GM12878 (cell line): ENCODE measurements at regions not wholly inside any gene's neighbourhood (a gene's known extent, or its start where the extent isn't known, plus 50 kb on each side); places are given as distances from the start of the nearest gene placed in this dataset.

Source experiments
- ATAC-seq: fragments of 200-7000 bp; cut with Tn5 transposase; 3 replicates; pipeline ENCODE4 v1.9.1; 2020; ENCODE audit warnings: mild to moderate bottlenecking, moderate library complexity
- BruUV-seq: library from RNA; stranded (reverse); fragments of 400-500 nt; replicated peaks from 2 replicates; lab custom pipeline; 2021; lab: Mats Ljungman, UMichigan
- CTCF ChIA-PET: fragments of 300-600 bp; sonication (Branson Sonifier 250); formaldehyde crosslinking; extraction: SDS; loops from one replicate; lab custom pipeline; 2021; ENCODE audit warnings: inconsistent platforms; lab: Yijun Ruan, JAX
- POLR2A ChIA-PET: fragments of 350-600 bp; formaldehyde crosslinking; extraction: SDS; loops from one replicate; lab custom pipeline; 2021; ENCODE audit warnings: inconsistent platforms; lab: Charles Lee
- RAD21 ChIA-PET: fragments of 300-600 bp; sonication (Branson Sonifier 250); formaldehyde crosslinking; loops from one replicate; lab custom pipeline; 2023; ENCODE audit warnings: antibody characterized with exemption; ENCODE audit not compliant: unreplicated experiment; lab: Charles Lee
- SMC1A ChIA-PET: fragments of 300-600 bp; sonication (Branson Sonifier 250); formaldehyde crosslinking; loops from one replicate; lab custom pipeline; 2023; ENCODE audit not compliant: unreplicated experiment, uncharacterized antibody; lab: Charles Lee
- DNase-seq: peaks from one replicate; pipeline ENCODE4 v3.0.0-alpha.2; 2011; ENCODE audit warnings: low read depth, low spot score
- FAIRE-seq: peaks from 3 replicates; lab custom pipeline; 2011; peaks lifted over from hg19 to GRCh38; lab: Jason Lieb, UNC
- H2AFZ ChIP-seq: 2 replicates; pipeline ENCODE4 v1.6.0; 2011; ENCODE audit warnings: low read depth, low read length, control low read depth; ENCODE audit not compliant: control insufficient read depth
- H3K27ac ChIP-seq: 2 replicates; pipeline ENCODE4 v1.5.1; 2011; ENCODE audit warnings: control low read depth; ENCODE audit not compliant: control insufficient read depth, insufficient read depth
- H3K27me3 ChIP-seq, 2 experiments: replicated peaks in 1 of 2; 2 replicates each; pipeline versions ENCODE4 v1.6.0 to v1.6.1; 2011; ENCODE audit warnings: low read length in 1 of 2; ENCODE audit not compliant: control insufficient read depth in 2 of 2, insufficient read depth in 2 of 2
- H3K36me3 ChIP-seq, 2 experiments: 2 replicates each; pipeline ENCODE4 v1.5.1; 2011; ENCODE audit warnings: low read length in 1 of 2; ENCODE audit not compliant: control insufficient read depth in 2 of 2, insufficient read depth in 2 of 2
- H3K4me1 ChIP-seq: 2 replicates; pipeline ENCODE4 v1.6.1; 2011; ENCODE audit warnings: mild to moderate bottlenecking, low read length, moderate library complexity, mixed read lengths; ENCODE audit not compliant: control insufficient read depth, insufficient read depth
- H3K4me2 ChIP-seq: 2 replicates; pipeline ENCODE4 v1.6.0; 2011; ENCODE audit warnings: control low read depth; ENCODE audit not compliant: control insufficient read depth, insufficient read depth
- H3K4me3 ChIP-seq: fragments of 200-600 bp; sonication (generic); 2 replicates; pipeline ENCODE4 v1.5.1; 2016
- H3K79me2 ChIP-seq: 2 replicates; pipeline ENCODE4 v1.6.0; 2011; ENCODE audit warnings: low read length; ENCODE audit not compliant: control insufficient read depth, insufficient read depth
- H3K9ac ChIP-seq: 2 replicates; pipeline ENCODE4 v1.8.0; 2011; ENCODE audit warnings: low read length, control low read depth, mixed read lengths; ENCODE audit not compliant: control insufficient read depth, insufficient read depth
- H3K9me3 ChIP-seq: replicated peaks from 3 replicates; pipeline ENCODE4 v1.5.1; 2011; ENCODE audit warnings: mild to moderate bottlenecking, low read length; ENCODE audit not compliant: control insufficient read depth, insufficient read depth
- H4K20me1 ChIP-seq: 2 replicates; pipeline ENCODE4 v1.6.0; 2011; ENCODE audit not compliant: control insufficient read depth, insufficient read depth
- BCL11A ChIP-seq: IDR thresholded peaks from 2 replicates; pipeline ENCODE4 v1.6.1; 2011; ENCODE audit warnings: low read depth, low read length
- BHLHE40 ChIP-seq, 2 experiments: fragments of 450-650 bp in 1 of 2; IDR thresholded peaks; 2 replicates each; pipeline ENCODE4 v1.6.1; 2011 to 2017; ENCODE audit warnings: low read depth in 2 of 2, borderline replicate concordance in 1 of 2, improper control_type of control experiment in 1 of 2, low read length in 1 of 2, mild to moderate bottlenecking in 1 of 2
- CEBPZ ChIP-seq: fragments of 150-350 bp; IDR thresholded peaks from 2 replicates; pipeline ENCODE4 v1.6.1; 2016; ENCODE audit warnings: low read depth, low read length
- CREM ChIP-seq: IDR thresholded peaks from 2 replicates; pipeline ENCODE4 v1.6.1; 2014; ENCODE audit warnings: antibody characterized with exemption, low read depth
- CUX1 ChIP-seq: IDR thresholded peaks from 2 replicates; pipeline ENCODE4 v1.6.1; 2012; ENCODE audit warnings: improper control_type of control experiment, low read depth, low read length; ENCODE audit not compliant: insufficient replicate concordance
- E2F4 ChIP-seq: IDR thresholded peaks from 2 replicates; pipeline ENCODE4 v1.6.1; 2012; ENCODE audit warnings: low read depth, low read length, improper control_type of control experiment
- IRF4 ChIP-seq: IDR thresholded peaks from 2 replicates; pipeline ENCODE4 v1.6.1; 2011; ENCODE audit warnings: low read depth, low read length
- MYC ChIP-seq: IDR thresholded peaks from 2 replicates; pipeline ENCODE4 v1.6.1; 2011; ENCODE audit warnings: mild to moderate bottlenecking, low read length, moderate library complexity, inconsistent platforms; ENCODE audit not compliant: insufficient read depth, insufficient replicate concordance, insufficient read length, severe bottlenecking
- PAX8 ChIP-seq: fragments of 450-650 bp; IDR thresholded peaks from 2 replicates; pipeline ENCODE4 v1.6.1; 2017; ENCODE audit warnings: mild to moderate bottlenecking, moderate library complexity
- RCOR1 ChIP-seq: conservative IDR thresholded peaks from 2 replicates; pipeline ENCODE4 v1.6.1; 2012; ENCODE audit warnings: low read depth, low read length, improper control_type of control experiment
- SMAD1 ChIP-seq: fragments of 450-650 bp; IDR thresholded peaks from 2 replicates; pipeline ENCODE4 v1.6.1; 2018; ENCODE audit warnings: mild to moderate bottlenecking, low read depth; ENCODE audit not compliant: partially characterized antibody
- SMARCA5 ChIP-seq: fragments of 450-650 bp; IDR thresholded peaks from 2 replicates; pipeline ENCODE4 v1.6.1; 2017; ENCODE audit warnings: mild to moderate bottlenecking
- SUPT20H ChIP-seq: IDR thresholded peaks from 2 replicates; pipeline ENCODE4 v1.6.1; 2011; ENCODE audit warnings: low read depth, mild to moderate bottlenecking, low read length, moderate library complexity, borderline replicate concordance; ENCODE audit not compliant: control insufficient read depth
- ZSCAN29 ChIP-seq: fragments of 450-650 bp; IDR thresholded peaks from 2 replicates; pipeline ENCODE4 v1.6.1; 2017; ENCODE audit warnings: mild to moderate bottlenecking, moderate library complexity
- WGBS: methylation state at CpG from one replicate; pipeline ENCODE4 v1.1.6; 2016; ENCODE audit warnings: low lambda C conversion rate; ENCODE audit not compliant: insufficient replicate concordance, insufficient coverage; ENCODE audit errors: missing lambda C conversion rate; 5-methylcytosine and 5-hydroxymethylcytosine counted together
- in situ Hi-C: fragments of 300-500 bp; cut with MboI; formaldehyde crosslinking; loops from 9 replicates; pipeline ENCODE4 v1.14.3; 2018; ENCODE audit warnings: mixed read lengths
- intact Hi-C: fragments of 100-400 bp; cut with micrococcal nuclease; formaldehyde crosslinking; loops from one replicate; pipeline ENCODE4 v1.14.2; 2022; ENCODE audit not compliant: unreplicated experiment

- no peaks in the 10 kb centered on the region for H3K4me1 ChIP-seq
- TF ChIP-seq RCOR1 (no peak), SUPT20H (no peak), CUX1 (no peak), PAX8 (no peak), BCL11A (no peak), E2F4 (no peak), CEBPZ (no peak), BHLHE40 (IDR thresholded peaks at IDR 0.05; ENCODE audit: borderline replicate concordance in 1 of 2, low read depth in 2 of 2, low read length in 1 of 2) (no peak), SMARCA5 (no peak), MYC (no peak), CREM (no peak), SMAD1 (no peak), ZSCAN29 (no peak), IRF4 (no peak)
These were observed 328.6 kb downstream of the SUCLA2 start for GRCh38 chr13:47672245-47673008.

More at GRCh38 chr13:47672245-47673008, 328.6 kb downstream of the SUCLA2 start:
- no peak overlapping the region for H3K4me3 ChIP-seq
- H3K4me2 ChIP-seq = no peak overlapping the region
- H3K9me3 ChIP-seq = no peaks in the 10 kb centered on the region
- H2AFZ ChIP-seq = no peak overlapping the region
- intact Hi-C loops (no loop called here), in situ Hi-C loops (no loop called here)
- no peak for DNase-seq
- RAD21 ChIA-PET = no interaction called here
- H4K20me1 ChIP-seq = no peaks in the 10 kb centered on the region
- CTCF ChIA-PET = no interaction called here
- H3K27me3 ChIP-seq = no peaks in the 10 kb centered on the region
- POLR2A ChIA-PET = no interaction called here
- no peaks in the 10 kb centered on the region for H3K36me3 ChIP-seq
- no peak for FAIRE-seq
- SMC1A ChIA-PET = no interaction called here
- H3K9ac ChIP-seq = no peak overlapping the region
- no peaks in the 10 kb centered on the region for H3K79me2 ChIP-seq
- no peak for ATAC-seq
- WGBS = 0% methylated on average over 3 of the region's 3 CpGs
- BruUV-seq = no TSS peak
- no peak overlapping the region for H3K27ac ChIP-seq
